Vagina (tissue), 2 donors: ENCODE measurements at regions not wholly inside any gene's neighbourhood (a gene's known extent, or its start where the extent isn't known, plus 50 kb on each side); places are given as distances from the start of the nearest gene placed in this dataset.

Experiments
- POLR2AphosphoS5 ChIP-seq, 2 donors: sonication (generic); formaldehyde crosslinking; IDR thresholded peaks; one replicate each; pipeline ENCODE4 v1.9.0; 2017; ENCODE audit warnings: antibody characterized with exemption in 2 of 2, mild to moderate bottlenecking in 2 of 2, low read depth in 1 of 2; ENCODE audit not compliant: insufficient read depth in 1 of 2
- TF ChIP-seq, protein P1 (sequence below), 3 experiments: fragments of 450-650 bp in 2 of 3; fragments of 200-600 bp in 1 of 3; sonication (generic) in 1 of 3; IDR thresholded peaks; one replicate each; pipeline ENCODE4 v1.5.1; 2017 to 2019; ENCODE audit warnings: antibody characterized with exemption in 3 of 3, mild to moderate bottlenecking in 2 of 3, moderate library complexity in 2 of 3

DNA sequence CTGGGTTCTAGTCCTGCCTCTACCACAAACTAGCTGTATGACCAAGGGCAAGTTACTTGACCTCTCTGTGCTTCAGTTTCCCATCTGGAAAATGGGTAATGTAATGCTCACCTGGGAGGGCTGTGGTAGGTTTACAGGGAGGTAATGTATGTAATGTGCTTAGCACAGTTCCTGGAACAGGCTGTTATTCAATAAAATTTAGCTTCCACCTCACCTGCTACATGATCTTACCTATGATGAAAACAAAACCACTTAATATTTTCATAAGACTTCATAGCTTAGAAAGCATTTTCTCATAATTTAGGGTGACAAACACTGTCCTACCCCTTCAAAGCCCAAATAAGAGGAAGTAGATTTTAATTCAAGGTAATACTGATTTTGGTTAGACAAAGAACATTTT lies 530.6 kb downstream of the FUT8 start:
- TF ChIP-seq POLR2AphosphoS5 (IDR thresholded peaks at IDR 0.05; ENCODE audit: insufficient read depth in 1 of 2, low read depth in 1 of 2) = no peak
- TF ChIP-seq, protein P1, sequence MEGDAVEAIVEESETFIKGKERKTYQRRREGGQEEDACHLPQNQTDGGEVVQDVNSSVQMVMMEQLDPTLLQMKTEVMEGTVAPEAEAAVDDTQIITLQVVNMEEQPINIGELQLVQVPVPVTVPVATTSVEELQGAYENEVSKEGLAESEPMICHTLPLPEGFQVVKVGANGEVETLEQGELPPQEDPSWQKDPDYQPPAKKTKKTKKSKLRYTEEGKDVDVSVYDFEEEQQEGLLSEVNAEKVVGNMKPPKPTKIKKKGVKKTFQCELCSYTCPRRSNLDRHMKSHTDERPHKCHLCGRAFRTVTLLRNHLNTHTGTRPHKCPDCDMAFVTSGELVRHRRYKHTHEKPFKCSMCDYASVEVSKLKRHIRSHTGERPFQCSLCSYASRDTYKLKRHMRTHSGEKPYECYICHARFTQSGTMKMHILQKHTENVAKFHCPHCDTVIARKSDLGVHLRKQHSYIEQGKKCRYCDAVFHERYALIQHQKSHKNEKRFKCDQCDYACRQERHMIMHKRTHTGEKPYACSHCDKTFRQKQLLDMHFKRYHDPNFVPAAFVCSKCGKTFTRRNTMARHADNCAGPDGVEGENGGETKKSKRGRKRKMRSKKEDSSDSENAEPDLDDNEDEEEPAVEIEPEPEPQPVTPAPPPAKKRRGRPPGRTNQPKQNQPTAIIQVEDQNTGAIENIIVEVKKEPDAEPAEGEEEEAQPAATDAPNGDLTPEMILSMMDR (IDR thresholded peaks at IDR 0.05) = no peak
